Lower leg skin (tissue), 4 donors: ENCODE measurements at regions not wholly inside any gene's neighbourhood (a gene's known extent, or its start where the extent isn't known, plus 50 kb on each side); places are given as distances from the start of the nearest gene placed in this dataset.

Experiments
- DNase-seq, 2 donors: peaks; one replicate each; pipeline ENCODE4 v3.0.0-alpha.2; 2019; ENCODE audit warnings: low spot score in 2 of 2
- H3K4me3 ChIP-seq: fragments of 200-600 bp; sonication (generic); 2 replicates; pipeline ENCODE4 v1.5.1; 2017; ENCODE audit warnings: mild to moderate bottlenecking, low read depth; ENCODE audit not compliant: poor library complexity, severe bottlenecking
- CTCF ChIP-seq, 3 donors: fragments of 450-650 bp; IDR thresholded peaks; one replicate each; pipeline ENCODE4 v1.5.1; 2016; ENCODE audit warnings: antibody characterized with exemption in 3 of 3, mild to moderate bottlenecking in 3 of 3, moderate library complexity in 2 of 3
- POLR2A ChIP-seq, 2 donors: fragments of 450-650 bp; IDR thresholded peaks; one replicate each; pipeline ENCODE4 v1.6.1; 2016 to 2017; ENCODE audit warnings: antibody characterized with exemption in 2 of 2, mild to moderate bottlenecking in 1 of 2, moderate library complexity in 1 of 2
- WGBS, 2 donors: methylation state at CpG; one replicate each; pipeline ENCODE4 v1.1.5; 2018; 5-methylcytosine and 5-hydroxymethylcytosine counted together
- intact Hi-C: fragments of 100-400 bp; cut with DNase I; formaldehyde crosslinking; loops from one replicate; pipeline ENCODE4 v1.15.0; 2023; ENCODE audit warnings: low total_unique reads

DNA sequence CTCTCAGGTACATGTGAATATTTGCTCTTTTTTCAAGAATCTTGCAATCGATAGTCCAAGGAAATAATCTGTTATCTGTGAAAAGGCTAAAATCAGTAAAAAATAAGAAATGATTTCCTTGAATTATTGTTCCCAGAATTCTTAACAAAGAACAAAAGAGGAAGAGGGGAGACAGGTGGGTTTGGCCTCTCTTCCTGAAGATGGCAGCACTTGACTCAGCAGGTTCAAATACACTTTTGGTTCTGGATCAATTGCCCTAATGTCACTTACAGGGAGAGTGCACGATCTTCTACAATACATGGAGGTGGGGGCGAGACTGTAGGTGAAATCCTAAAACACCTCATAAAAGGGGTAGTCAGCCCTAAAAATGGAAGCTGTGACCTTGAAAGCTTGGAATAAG lies 358.7 kb downstream of the IRS2 start:
- TF ChIP-seq CTCF (IDR thresholded peaks at IDR 0.05) (no peak), POLR2A (IDR thresholded peaks at IDR 0.05) (no peak)
- H3K4me3 ChIP-seq, result no peak overlapping the region
- DNase-seq, result no peak
- WGBS, 2 donors, result 88 to 90% methylated on average over 3 of the region's 3 CpGs
- intact Hi-C loops, result no loop called here

DNA sequence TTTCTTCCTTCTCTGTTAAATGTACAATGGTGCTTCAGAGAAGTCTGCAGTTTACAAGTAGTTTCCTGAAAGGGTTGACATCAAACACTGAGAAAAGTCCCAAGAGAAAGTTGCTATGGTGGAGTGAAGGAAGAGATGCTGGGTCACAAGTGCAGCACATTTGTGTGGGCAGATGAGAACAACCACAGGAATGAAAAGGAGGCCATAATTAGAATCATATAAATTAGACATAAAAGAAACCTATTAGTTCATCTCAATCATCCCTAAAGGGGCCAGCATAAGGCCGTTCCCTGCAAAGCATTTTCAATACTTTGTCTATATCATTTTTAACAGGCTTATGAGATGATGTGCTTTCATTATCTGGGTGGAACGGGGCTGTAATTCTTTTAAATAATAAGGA lies 359.2 kb downstream of the IRS2 start:
- no peak overlapping the region for H3K4me3 ChIP-seq
- intact Hi-C loops, result no loop called here
- no peak for TF ChIP-seq CTCF (IDR thresholded peaks at IDR 0.05)
- no peak for TF ChIP-seq POLR2A (IDR thresholded peaks at IDR 0.05)
- WGBS, 2 donors, result 49 to 53% methylated on average over 2 of the region's 2 CpGs
- DNase-seq, result no peak

DNA sequence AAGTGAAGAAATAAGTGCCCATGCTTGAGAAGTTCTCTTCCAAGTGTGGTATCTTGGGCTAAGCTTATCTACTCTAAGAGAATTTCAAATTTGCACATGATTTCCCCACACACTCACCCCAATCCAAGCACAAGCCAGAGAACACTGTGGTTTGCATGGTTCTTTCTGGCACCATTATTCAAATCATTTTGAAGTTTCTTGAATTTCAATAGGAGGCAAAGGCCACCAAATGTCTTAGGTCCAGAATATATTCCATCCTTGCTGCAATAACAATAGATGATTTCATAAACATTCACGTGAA lies 359.7 kb downstream of the IRS2 start:
- DNase-seq, result no peak
- intact Hi-C loops, result no loop called here
- no peak for TF ChIP-seq CTCF (IDR thresholded peaks at IDR 0.05)
- TF ChIP-seq POLR2A (IDR thresholded peaks at IDR 0.05), result no peak
- no peak overlapping the region for H3K4me3 ChIP-seq
- whole genome bisulfite sequencing, 2 donors, result 88 to 95% methylated on average over 1 of the region's 1 CpG

DNA sequence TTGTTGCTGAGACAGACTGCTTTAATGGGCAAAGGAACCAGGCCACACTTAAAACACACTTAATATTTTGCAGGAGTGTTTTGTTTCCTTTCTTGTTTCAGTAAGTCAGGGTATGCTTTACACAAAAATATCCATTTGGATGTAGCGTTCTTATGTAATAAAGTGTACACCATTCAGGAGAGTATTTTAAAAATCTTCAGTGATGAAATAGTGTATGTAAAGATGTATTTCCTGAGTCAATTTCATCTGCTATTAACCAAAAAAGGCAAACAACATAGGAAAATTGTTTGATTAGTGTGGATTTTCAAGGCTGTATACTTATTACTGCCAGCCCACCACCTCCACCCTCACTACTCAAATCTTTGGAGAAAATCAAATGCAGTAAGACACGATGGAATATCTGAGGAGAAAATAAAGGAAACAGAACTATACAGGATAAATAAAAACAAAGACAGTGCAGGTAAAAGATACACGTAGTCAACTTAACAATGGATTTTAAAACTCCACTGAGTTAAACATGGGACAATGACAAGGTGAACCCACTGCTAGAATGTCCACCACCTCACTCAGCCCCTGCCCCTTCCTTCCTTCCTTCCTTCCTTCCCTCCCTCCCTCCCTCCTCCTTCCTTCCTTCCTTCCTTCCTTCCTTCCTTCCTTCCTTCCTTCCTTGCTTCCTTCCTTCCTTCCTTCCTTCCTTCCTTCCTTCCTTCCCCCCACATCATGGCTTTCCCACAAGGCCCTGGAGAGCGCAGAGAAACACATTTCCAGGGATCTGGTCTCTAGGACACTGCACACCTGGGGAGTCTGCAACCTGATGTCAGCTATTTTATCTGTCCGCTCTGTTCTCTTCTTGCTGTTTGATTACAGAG lies 360.3 kb downstream of the IRS2 start:
- DNase-seq, result no peak
- intact Hi-C loops, result no loop called here
- WGBS, 2 donors, result 73 to 84% methylated on average over 5 of the region's 5 CpGs
- TF ChIP-seq CTCF (IDR thresholded peaks at IDR 0.05) (no peak), POLR2A (IDR thresholded peaks at IDR 0.05) (no peak)
- H3K4me3 ChIP-seq, result no peak overlapping the region

- WGBS, 2 donors, result 67 to 68% methylated on average over 4 of the region's 4 CpGs
- no peak overlapping the region for H3K4me3 ChIP-seq
- intact Hi-C loops, result no loop called here
- no peak for DNase-seq
- no peak for TF ChIP-seq POLR2A (IDR thresholded peaks at IDR 0.05)
- no peak for TF ChIP-seq CTCF (IDR thresholded peaks at IDR 0.05)
These were observed 364.2 kb downstream of the IRS2 start for GRCh38 chr13:109422161-109422560.

- TF ChIP-seq POLR2A (IDR thresholded peaks at IDR 0.05), result no peak
- no peak for TF ChIP-seq CTCF (IDR thresholded peaks at IDR 0.05)
- no peak for DNase-seq
- intact Hi-C loops, result no loop called here
- 61 to 64% methylated on average over 4 of the region's 4 CpGs for WGBS, 2 donors
- no peak overlapping the region for H3K4me3 ChIP-seq
These were observed 366.5 kb downstream of the IRS2 start for GRCh38 chr13:109419896-109420295.
